Esophagus muscularis mucosa (tissue), 4 donors: ENCODE measurements at regions not wholly inside any gene's neighbourhood (a gene's known extent, or its start where the extent isn't known, plus 50 kb on each side); places are given as distances from the start of the nearest gene placed in this dataset.
"Not testable (repeated sequence)": the region's sequence is repeated elsewhere in the genome, so short reads cannot be mapped to it uniquely, and the experiment has no call there.

Experiments used
- EP300 ChIP-seq: sonication (generic); formaldehyde crosslinking; IDR thresholded peaks from one replicate; pipeline ENCODE4 v1.6.1; 2017; ENCODE audit warnings: antibody characterized with exemption
- POLR2A ChIP-seq: fragments of 450-650 bp; IDR thresholded peaks from one replicate; pipeline ENCODE4 v1.6.1; 2017; ENCODE audit warnings: antibody characterized with exemption, moderate library complexity, mild to moderate bottlenecking, low read depth
- POLR2AphosphoS5 ChIP-seq, 2 donors: sonication (generic); formaldehyde crosslinking; IDR thresholded peaks; one replicate each; pipeline ENCODE4 v1.6.1; 2017; ENCODE audit warnings: antibody characterized with exemption in 2 of 2
- TF ChIP-seq, protein P1 (sequence below), 3 experiments: fragments of 200-600 bp in 2 of 3; fragments of 450-650 bp in 1 of 3; sonication (generic) in 2 of 3; IDR thresholded peaks; one replicate each; pipeline ENCODE4 v1.5.1; 2017 to 2019; ENCODE audit warnings: antibody characterized with exemption in 3 of 3, mild to moderate bottlenecking in 2 of 3, moderate library complexity in 1 of 3

DNA sequence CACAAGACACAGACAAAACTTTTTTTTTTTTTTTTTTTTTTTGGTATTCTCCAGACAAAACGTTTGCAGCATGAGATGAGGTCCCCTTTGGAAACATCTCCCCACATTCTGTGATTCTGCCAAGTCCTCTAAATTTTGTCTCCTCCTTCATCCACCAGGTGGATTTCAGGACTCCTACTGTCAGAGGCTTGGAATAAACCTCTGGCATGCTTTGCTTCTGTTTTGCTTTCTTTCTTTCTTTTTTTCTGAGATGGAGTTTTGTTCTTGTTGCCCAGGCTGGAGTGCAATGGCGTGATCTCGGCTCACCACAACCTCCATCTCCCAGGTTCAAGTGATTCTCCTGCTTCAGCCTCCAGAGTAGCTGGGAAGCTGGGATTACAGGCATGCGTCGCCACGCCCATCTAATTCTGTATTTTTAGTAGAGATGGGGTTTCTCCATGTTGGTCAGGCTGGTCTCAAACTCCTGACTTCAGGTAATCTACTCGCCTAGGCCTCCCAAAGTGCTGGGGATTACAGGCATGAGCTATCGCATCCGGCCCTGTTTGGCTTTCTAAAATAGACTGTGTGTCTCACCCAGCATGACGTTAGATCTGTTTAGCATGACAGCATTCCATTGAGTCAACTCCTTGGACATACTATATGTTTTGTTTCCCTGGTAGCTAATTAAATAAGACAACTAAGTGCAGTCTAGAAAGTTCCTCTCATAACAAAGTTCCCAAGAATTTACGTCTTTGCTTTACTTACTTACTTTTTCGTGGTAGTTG lies 142.5 kb downstream of the NPIPA7 start:
- TF ChIP-seq, protein P1, sequence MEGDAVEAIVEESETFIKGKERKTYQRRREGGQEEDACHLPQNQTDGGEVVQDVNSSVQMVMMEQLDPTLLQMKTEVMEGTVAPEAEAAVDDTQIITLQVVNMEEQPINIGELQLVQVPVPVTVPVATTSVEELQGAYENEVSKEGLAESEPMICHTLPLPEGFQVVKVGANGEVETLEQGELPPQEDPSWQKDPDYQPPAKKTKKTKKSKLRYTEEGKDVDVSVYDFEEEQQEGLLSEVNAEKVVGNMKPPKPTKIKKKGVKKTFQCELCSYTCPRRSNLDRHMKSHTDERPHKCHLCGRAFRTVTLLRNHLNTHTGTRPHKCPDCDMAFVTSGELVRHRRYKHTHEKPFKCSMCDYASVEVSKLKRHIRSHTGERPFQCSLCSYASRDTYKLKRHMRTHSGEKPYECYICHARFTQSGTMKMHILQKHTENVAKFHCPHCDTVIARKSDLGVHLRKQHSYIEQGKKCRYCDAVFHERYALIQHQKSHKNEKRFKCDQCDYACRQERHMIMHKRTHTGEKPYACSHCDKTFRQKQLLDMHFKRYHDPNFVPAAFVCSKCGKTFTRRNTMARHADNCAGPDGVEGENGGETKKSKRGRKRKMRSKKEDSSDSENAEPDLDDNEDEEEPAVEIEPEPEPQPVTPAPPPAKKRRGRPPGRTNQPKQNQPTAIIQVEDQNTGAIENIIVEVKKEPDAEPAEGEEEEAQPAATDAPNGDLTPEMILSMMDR (IDR thresholded peaks at IDR 0.05), result not testable (repeated sequence)
- TF ChIP-seq POLR2AphosphoS5 (IDR thresholded peaks at IDR 0.05); EP300; POLR2A: not testable (repeated sequence)
